ENCODE measurements at regions not wholly inside any gene's neighbourhood (a gene's known extent, or its start where the extent isn't known, plus 50 kb on each side); places are given as distances from the start of the nearest gene placed in this dataset.
"Not testable (repeated sequence)": the region's sequence is repeated elsewhere in the genome, so short reads cannot be mapped to it uniquely, and the experiment has no call there.

DNA sequence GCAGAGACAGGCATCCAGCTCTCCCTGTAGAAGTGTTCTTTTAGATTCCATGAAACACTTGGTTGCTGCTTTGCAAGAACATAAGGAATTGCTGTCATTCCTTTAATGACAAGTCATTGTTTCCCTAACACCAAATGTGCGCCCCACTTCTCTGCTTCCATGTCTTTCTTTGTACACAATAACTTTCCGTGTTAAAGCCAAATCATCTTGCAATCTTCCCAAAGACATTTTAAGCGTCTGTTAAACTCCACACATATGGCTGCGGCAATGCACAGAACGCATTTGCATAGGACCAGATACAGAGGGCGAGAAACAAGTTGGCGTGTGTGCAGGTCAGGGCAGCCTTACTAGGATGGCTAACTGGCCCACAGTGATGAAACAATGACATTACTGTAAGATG, 399.3 kb upstream of the PRKCQ start:
- no peak for DNase-seq

DNA sequence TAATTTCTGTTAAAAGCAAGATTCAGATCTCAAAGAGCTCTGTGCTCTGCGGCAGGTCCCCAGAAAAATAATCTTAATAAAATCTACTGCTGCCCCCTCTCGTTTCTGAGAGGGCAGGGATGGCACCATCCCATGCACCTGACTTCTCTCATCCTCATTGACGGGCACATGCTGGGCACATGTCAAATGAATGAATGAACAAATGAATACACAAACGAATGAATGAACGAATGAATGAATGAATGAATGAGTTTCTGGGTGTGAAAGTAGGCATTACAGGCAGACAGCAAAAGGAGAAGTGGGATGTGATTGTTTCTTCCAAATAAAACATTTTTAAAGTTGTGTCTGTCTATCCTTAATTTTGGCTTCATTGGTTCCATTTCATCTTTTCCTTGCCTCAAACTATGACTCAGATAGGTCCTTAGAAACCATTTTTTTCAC, 398.1 kb upstream of the PRKCQ start:
- no peak for DNase-seq

DNA sequence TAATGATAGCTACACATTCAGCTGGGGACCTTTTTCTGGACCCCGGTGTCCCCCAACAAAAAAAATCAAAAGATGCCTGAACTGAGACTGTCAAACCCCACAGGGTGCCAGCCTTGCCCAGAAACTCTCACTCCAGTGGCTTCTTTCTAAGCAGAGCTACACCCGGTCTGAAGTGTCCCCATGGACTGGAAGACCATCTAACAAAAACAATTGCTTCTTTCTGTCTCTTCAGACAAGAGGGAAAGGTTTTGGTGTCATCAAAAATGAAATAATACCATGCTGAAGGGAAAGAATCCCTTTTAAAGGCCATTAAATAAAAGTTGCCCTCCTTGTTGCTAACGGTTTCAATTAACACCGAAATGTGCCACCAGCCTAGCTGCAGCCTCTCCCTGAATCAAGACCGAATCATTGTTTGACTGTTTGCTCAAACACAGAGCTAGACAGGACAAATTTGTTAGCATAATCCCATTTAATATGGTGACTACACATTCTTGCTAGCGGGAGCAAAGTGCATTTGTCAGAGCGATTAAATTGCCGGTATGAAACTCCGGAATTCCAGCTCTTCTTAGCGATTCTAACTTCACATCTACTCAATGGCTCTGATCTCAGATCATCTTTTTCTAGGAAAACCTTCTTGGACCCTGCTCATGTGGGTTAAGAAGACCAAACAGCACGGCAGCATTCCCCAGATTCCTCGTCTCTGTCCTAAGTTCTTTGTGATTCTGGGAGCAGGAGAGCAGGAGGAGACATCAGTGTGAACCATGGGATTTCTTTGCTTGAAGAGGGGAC, 397.5 kb upstream of the PRKCQ start:
- DNase-seq, result no peak

DNA sequence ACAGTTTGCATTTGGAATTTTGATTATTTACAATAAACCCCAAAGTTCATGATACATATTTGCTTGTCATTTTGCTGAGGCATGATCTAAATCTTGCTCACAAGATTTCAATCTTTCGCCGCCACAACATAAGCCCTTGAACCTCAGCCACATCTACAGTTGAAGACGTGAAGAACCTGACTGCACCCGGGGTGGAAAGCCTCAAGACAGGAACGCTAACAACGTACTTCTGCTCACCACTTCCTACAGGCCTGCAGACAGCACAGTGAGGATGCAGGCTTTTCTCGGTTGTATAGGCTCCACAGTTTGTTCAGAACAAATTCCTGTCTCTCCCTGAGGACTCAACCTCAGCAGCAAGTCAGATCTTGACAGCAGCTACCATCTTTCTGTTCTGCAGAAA, 393.8 kb upstream of the PRKCQ start:
- no peak for DNase-seq

DNA sequence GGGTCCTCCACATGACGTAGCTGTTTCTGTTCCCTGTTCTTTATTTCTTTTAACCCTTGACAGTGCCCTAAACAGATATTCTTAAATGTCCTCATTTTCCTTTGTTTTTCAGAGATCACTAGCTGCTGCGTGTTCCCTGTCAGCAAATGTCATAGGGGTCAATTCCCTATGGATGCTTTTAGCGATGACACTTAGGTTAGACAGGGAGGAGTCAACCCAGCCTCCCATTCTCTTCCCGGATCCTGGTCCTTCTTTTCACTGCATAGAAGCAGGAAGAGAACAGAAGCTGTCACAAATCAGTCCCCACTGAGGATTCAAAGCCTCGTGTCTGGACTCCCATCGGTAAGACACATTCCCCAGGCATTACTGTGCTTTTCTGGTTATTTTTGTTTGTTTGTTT, 392.1 kb upstream of the PRKCQ start:
- no peak for DNase-seq

DNA sequence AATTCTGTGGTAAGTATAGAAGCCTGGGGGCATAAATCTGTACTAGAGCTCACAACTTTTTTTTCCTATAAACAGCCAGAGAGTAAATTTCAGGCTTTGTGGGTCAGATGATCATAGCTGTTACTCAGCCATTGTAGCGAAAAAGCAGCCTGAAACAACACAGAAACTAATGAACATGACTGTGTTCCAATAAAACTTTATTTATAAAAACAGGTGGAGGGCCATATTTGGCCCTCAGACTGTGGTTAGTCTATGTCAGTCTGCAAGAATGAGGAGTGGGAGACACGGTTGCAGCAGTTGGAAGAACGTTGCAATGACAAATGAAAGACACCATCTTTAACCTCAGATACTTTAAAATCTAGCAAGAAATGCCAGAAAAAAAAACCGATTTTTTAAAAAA, 389.6 kb upstream of the PRKCQ start:
- no peak for DNase-seq

DNA sequence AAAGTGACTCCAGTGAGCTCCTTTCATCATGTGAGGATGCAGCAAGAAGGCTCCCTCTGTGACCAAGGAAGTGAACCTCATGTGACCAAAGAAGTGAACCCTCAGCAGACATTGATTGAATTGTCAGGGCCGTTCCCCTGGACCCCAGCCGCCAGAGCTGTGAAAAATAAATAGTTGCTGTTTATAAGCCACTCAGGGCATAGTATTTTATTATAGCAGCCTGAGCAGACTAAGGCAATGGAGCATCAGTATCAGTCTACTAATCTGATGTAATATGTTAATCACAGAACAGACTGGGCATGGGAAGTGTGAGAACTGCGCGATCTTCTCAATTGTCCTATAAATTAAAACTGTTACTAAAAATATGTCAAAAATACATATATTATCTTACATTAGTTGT, 384.5 kb upstream of the PRKCQ start:
- no peak for DNase-seq

DNA sequence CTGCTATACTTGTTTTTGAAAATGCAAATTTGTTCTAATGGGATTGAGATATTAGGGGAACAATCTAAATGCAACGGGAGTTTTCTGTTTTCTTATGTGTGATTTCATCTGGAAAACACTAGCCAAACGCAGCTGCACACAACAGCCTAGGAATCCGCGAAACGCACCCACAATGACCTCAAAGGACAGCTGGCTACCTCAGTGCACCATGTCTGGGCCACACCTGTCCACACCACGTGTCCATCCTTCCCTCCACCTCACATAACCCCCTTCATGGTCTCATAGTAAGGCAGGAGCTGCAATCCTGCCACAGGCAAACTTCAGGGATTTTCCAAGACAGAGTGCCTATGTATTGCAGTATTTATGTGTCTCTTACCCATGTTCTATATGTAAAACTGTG, 382.5 kb upstream of the PRKCQ start:
- no peak for DNase-seq

DNA sequence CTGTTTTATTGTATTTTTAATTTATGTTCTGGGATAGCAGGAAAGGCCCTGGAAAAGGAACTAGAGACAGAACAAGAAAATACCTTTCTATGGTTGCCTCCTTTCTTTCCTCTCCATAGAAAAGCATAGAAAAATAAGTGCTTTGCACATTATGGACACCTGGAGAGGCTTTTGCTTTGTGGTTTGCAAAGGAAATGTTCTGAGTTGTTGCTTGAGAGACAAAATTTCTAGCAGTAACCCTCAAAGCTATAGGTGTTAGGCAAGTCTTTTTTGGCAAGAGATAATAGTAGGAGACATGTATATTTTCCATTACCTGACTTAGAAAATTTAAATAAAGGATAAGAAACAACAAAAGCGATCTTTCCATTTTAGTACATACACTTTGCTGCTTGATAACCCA, 378.6 kb upstream of the PRKCQ start:
- no peak for DNase-seq

DNA sequence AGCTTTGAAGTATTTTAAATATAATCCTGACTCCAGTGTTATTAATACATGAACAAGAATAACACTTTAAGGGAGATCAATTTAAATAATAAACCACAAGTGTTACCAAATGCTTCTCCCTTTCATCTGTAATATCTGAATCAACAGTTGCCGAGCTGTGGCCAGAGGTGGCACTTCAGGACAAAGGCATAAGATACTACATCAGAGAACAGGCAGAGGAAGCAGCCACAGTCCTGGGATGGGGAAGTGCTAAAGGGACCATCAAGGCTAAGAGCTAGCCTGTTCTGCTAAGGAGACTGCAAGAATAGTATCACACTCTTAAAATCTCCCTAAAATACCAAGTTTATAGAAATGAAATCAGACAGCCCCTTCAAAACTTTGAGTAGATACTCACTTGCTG, 378.2 kb upstream of the PRKCQ start:
- DNase-seq, result no peak

DNA sequence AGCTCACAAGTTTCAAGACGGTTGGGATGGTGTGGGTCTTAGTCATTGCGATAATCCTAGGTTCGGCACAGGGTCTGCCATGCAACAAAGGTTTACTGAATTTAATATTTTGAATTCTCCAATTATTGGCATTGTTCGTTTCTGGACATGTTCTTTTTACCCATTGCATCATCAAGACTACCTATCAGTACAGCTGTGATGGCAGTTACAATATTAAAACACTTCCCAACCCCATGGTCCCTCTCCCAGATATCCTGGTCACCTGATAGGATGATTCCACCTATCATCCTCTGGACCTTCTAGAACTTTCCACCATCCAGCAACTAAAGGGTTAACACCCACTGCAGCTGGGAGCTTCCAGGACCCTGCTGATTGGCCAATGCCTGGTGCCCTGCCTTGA, 377.8 kb upstream of the PRKCQ start:
- DNase-seq, result no peak

DNA sequence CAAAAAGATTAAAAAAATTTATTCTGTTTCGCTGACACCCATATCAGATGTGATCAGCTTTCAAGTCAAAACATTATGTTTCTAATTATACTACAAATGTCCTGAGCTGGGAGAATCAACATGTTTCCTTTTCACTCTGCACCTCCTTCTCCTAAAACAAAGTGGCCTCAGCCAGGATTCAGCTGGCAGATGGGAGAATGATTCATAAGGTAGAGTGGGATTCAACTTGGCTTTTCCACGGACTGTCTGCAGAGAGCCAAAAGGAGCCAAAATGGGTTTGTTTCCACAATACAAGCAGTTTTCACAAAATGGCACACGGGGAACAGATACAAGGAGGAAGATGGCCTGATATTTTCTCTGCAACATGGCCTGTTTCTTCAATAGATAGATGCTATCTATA, 376.5 kb upstream of the PRKCQ start:
- no peak for DNase-seq

DNA sequence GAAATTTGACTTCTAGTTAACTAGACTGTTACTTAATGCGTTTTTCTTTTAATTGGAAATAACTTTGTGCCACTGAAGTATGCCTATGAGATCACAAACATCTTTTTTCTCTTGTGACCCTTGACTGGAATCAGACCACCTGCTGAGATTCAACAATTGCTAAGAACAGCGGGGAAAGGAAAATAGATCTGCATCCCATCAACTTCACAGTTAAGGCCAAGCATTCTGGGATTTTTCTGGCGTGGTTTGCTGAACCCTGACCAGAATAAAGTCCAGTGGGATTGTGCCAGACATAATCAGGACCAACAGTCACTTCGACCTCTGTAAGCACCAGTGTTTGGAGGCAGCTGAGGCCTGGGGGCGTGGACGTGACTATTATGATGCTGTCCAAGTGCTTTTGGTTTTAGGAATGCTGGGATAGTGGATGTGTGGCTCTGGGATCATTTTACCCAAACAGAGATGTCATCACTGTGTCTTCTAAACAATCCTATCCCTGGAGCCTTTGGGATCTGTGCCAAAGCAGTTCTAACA, 373.3 kb upstream of the PRKCQ start:
- no peak for DNase-seq

DNA sequence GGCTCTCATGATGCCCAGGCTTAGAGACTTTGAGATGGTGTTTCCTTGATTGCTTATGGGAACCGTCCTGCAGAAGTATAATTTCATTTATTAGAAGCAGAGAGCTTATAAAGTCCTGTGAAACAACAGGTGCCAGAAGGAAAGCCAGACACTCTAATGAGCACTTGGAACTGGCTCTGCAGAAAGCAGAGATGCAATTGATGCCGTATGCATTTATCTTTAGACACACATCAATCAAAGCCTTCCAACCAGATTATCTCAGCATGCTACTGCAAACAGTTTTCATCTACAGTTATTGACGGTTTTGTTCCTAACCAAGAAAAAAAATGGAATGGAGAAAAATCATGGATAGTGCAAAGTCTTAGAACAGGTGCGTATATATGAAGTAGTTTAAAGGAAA, 371.7 kb upstream of the PRKCQ start:
- no peak for DNase-seq

DNA sequence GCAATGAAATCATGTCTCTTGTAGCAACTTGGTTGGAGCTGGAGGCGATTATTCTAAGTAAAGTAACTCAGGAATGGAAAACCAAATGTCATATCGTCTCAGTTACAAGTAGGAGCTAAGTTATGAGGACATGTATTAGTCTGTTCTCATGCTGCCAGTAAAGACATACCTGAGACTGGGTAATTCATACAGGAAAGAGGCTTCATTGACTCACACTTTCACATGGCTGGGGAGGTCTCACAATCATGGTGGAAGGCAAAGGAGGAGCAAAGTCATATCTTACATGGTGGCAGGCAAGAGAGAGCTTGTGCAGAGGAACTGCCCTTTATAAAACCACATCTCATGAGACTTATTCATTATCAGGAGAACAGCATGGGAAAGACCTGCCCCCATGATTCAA, 370.1 kb upstream of the PRKCQ start:
- DNase-seq, result no peak

DNA sequence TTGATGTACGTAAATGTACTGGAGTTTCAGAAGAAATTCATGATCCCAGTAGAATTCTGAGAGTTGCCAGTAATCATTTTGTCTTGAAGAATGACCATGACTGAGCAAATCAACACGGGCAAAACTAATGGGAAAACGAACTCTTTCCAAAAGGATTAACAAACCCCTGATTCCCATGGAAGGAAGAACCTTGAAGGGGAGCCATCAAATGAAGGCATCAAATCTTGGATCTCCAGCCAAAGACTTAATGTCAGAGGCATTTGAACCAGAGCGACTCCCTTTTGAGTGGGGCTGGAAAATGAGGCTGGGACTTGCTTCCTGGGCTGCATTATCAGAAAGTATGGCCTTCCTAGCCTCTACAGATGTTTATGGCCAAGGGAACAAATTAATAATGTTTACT, 364.4 kb upstream of the PRKCQ start:
- no peak for DNase-seq

DNA sequence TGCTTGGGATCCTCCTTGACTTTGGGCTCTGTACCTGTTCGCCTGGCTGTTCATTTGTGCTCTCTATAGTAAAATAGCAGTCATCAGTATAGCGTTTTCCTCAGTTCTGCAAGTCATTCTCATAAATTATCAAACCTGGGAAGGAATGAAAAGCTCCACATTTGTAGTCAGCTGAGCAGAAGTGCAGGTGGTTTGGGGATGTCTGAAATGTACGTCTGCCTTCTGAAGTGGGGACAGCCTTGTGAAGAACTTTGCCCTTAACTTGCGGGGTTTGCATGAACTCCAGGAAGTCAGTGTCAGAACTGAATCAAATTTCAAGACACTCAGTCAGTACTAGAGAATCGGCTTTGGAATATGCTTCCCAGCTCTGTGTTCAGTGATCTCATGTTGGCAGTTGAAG, 358.3 kb upstream of the PRKCQ start:
- DNase-seq, result no peak

DNA sequence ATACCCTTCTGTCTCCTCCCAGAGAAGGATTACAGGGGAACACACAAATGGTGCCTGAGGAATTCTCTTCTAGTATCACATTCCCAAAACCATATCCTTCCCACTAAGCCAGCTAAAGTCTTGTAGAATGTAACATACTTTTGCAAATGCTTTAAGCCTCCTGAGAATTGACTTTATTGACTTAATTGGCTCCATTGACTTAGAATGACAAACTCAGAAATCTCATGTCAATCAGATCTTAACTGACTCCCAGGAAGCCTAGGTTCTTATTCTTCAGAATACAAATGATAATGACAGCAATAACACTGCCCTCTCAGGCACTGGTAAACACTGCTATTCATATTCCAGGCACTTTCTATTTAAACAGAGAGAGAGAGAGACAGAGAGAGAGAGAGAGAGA, 356.9 kb upstream of the PRKCQ start:
- DNase-seq, result no peak

DNA sequence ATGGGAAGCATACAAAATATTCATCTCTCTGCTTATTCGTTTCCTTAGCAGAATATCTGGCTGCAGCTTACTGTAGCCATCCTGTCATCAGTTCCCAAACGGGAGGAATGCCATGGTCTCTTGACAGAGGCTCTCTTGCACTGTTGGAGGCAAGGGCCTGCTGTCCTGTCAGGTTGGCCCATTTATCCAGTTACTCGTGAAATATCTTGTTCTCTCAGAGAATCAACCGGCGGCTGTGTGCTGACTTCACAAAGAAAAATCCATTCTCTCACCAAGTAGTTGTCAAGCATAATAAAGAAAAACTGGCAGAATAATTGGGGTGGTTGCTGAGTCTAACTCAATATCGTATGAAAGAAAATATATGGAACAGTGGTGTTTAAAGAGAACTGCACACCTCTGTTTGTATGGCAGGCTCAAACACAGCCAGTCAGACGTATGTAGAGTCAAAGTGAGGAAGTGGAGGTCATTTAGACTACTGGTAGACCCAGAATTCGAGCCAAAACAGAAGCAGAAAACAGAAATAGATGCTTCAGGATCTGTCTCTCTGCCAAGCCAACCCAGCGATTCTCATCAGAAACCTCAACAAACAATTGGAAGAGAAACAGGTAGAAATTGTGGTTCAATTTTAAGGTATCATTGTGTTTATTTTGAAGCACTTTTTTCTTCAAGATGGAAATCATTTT, 349.2 kb upstream of the PRKCQ start:
- no peak for DNase-seq

DNA sequence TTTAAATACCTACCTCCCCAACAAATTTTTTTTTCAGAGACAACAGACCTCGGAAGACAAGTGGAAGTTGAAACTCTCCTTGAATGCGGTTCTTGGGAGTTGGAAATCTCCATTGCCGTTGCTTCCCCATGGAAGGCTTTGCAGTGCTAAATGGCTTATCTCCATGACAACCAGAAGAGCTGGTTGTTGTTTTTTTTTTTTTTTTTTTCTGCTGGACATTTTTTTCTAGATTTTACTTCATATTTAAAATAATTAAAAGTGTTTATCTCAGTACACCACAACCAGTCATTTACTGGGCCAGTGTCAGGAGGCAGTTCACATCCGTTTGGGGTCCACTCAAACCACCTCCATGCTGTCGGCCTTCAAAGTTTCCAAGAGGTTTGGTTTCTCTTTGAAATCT, 348.5 kb upstream of the PRKCQ start:
- no peak for DNase-seq

DNA sequence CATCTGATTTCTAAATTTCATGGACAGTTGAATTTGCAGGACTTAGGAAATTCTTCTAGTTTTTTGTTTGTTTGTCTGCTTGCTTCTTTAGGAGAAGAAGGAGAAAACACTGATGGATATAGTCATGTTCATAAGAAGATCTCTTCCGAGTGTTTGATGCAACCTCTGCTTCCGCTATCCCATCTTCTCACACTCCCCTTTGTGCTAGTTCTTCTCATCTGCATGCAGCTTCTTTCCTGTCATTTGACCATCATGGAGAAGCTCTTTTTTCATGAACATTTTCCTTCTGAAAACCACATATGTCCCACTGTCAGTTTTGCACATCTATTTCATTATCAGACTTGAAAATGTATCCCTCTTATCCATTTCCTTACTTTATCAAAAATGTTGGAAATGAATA, 346.9 kb upstream of the PRKCQ start:
- no peak for DNase-seq

DNA sequence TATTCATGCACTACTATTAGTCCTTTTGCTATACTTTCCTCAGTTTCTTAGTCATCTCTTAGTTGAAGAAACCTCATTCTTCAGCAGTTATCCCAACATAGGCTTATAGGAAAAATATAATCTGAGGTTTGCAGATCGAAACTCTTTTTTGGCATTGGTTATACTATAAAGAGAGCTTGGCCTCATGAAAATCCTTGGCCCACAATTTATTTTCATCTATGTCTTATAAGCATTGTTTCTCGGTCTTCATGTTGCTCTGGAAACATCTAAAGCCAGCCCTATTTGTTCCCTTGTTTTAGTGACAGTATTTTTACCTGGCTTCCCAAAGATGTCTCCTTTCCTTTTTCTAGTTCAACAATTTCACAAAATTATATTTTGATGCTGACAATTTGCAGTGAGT, 345.1 kb upstream of the PRKCQ start:
- DNase-seq, result no peak

DNA sequence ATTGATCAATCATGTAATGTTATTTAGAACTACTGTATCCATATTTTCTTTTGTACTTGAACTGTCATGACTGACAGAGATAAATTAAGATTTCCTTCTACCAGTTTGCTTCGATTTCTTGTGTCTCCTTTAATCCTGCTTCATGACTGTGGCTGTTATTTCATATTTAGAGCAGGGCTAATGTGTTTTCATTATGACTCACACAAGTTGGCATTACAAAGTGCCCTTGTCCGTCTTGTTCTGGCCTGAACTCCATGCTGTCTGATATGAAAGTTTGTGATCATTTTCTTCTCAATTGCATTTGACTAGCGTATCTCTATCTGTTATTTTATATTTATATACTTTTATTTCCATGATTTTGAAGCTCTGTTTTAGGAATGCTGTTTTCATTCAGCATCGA, 344.1 kb upstream of the PRKCQ start:
- no peak for DNase-seq

DNA sequence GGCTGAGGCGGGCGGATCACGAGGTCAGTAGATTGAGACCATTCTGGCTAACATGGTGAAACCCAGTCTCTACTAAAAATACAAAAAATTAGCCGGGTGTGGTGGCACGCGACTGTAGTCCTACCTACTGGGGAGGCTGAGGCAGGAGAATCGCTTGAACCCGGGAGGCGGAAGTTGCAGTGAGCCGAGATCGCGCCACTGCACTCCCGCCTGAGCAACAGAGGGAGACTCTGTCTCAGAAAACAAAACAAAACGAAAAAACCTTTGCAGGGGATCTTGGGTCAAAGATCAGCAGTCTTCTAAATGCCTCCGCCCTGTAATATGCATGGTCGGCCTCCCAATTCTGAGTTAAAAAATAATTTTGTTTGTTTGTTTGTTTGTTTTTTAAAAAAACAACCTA, 340.9 kb upstream of the PRKCQ start:
- not testable (repeated sequence) for DNase-seq

Measured in T-helper 9 cell (primary cell).